ENCODE measurements at regions not wholly inside any gene's neighbourhood (a gene's known extent, or its start where the extent isn't known, plus 50 kb on each side); places are given as distances from the start of the nearest gene placed in this dataset.

DNA sequence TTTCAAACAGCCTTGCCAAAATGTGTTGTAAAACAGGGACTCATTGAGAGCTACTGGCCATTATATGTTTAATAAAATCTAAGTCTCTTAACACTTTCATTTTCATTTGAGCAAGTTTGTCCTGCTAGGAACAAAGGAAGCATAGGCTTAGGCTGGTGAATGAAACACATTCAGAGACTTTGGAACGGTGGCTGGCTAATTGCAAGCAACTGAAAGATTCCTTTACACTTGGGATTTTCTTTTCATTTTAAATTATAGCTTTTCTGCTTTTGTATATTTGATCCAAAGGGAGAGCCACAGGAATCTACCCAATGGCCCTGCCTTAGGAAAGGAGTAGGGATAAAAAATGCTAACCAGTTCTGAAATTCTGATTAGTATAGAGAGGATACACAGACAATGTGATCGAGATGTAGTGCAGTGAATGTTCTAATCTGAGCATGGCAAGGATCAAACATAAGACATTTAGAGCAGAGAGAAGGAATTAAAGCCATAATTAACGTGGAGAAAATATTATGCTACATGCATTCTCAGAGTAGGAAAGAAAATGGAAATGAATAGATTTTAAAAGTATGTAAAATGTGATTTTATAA lies 911.4 kb upstream of the SLC39A10 start:
- TF ChIP-seq, protein P1, sequence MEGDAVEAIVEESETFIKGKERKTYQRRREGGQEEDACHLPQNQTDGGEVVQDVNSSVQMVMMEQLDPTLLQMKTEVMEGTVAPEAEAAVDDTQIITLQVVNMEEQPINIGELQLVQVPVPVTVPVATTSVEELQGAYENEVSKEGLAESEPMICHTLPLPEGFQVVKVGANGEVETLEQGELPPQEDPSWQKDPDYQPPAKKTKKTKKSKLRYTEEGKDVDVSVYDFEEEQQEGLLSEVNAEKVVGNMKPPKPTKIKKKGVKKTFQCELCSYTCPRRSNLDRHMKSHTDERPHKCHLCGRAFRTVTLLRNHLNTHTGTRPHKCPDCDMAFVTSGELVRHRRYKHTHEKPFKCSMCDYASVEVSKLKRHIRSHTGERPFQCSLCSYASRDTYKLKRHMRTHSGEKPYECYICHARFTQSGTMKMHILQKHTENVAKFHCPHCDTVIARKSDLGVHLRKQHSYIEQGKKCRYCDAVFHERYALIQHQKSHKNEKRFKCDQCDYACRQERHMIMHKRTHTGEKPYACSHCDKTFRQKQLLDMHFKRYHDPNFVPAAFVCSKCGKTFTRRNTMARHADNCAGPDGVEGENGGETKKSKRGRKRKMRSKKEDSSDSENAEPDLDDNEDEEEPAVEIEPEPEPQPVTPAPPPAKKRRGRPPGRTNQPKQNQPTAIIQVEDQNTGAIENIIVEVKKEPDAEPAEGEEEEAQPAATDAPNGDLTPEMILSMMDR (IDR thresholded peaks at IDR 0.05): no peak
- no peak for TF ChIP-seq POLR2A (IDR thresholded peaks at IDR 0.05)

Measured in lower leg skin (tissue), 3 donors.